ENCODE measurements at regions not wholly inside any gene's neighbourhood (a gene's known extent, or its start where the extent isn't known, plus 50 kb on each side); places are given as distances from the start of the nearest gene placed in this dataset.

DNA sequence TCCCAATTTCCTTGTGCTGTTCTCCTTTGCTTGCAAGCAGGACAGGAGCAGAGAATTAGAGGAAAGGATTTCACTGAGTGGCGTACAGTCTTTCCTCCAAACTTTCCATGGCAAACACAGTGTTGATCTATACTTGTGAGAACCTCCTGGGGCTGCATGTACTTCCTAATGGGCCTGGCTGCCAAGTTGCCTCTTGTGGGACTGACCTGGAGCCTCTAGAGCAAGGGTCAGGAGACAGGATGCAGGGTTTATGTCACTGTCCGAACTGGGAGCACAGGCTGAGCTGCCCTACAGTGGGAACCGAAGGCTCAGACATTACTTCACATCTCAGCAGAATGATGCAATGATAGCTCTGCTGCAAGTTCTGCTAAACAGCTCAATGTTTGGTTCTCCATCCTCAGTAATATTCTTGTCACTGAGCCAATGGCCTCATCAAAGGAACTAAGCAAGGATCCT is 102.3 kb downstream of the ENC1 start:
- TF ChIP-seq ZNF169 (tag by site-specific recombination; IDR thresholded peaks at IDR 0.05) (no peak), ZNF423 (tag by site-specific recombination; IDR thresholded peaks at IDR 0.05) (no peak), KLF16 (tag by site-specific recombination; IDR thresholded peaks at IDR 0.05) (no peak), TCF7L2 (IDR thresholded peaks at IDR 0.05; ENCODE audit: borderline replicate concordance, low read depth, low read length) (no peak), ZNF121 (tag by site-specific recombination; IDR thresholded peaks at IDR 0.05) (no peak), ZNF132 (tag by site-specific recombination; IDR thresholded peaks at IDR 0.05; ENCODE audit: borderline replicate concordance) (no peak)
- TF ChIP-seq, protein P1, sequence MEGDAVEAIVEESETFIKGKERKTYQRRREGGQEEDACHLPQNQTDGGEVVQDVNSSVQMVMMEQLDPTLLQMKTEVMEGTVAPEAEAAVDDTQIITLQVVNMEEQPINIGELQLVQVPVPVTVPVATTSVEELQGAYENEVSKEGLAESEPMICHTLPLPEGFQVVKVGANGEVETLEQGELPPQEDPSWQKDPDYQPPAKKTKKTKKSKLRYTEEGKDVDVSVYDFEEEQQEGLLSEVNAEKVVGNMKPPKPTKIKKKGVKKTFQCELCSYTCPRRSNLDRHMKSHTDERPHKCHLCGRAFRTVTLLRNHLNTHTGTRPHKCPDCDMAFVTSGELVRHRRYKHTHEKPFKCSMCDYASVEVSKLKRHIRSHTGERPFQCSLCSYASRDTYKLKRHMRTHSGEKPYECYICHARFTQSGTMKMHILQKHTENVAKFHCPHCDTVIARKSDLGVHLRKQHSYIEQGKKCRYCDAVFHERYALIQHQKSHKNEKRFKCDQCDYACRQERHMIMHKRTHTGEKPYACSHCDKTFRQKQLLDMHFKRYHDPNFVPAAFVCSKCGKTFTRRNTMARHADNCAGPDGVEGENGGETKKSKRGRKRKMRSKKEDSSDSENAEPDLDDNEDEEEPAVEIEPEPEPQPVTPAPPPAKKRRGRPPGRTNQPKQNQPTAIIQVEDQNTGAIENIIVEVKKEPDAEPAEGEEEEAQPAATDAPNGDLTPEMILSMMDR (tag by site-specific recombination; IDR thresholded peaks at IDR 0.05) = no peak
- TF ChIP-seq, protein P2, sequence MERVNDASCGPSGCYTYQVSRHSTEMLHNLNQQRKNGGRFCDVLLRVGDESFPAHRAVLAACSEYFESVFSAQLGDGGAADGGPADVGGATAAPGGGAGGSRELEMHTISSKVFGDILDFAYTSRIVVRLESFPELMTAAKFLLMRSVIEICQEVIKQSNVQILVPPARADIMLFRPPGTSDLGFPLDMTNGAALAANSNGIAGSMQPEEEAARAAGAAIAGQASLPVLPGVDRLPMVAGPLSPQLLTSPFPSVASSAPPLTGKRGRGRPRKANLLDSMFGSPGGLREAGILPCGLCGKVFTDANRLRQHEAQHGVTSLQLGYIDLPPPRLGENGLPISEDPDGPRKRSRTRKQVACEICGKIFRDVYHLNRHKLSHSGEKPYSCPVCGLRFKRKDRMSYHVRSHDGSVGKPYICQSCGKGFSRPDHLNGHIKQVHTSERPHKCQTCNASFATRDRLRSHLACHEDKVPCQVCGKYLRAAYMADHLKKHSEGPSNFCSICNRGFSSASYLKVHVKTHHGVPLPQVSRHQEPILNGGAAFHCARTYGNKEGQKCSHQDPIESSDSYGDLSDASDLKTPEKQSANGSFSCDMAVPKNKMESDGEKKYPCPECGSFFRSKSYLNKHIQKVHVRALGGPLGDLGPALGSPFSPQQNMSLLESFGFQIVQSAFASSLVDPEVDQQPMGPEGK (tag by site-specific recombination; IDR thresholded peaks at IDR 0.05) = no peak

All from HEK293 (cell line).